Fibroblast of the aortic adventitia (primary cell): ENCODE measurements at regions not wholly inside any gene's neighbourhood (a gene's known extent, or its start where the extent isn't known, plus 50 kb on each side); places are given as distances from the start of the nearest gene placed in this dataset.

Experiments
- DNase-seq: peaks from one replicate; pipeline ENCODE4 v3.0.0-alpha.2; 2010; ENCODE audit warnings: low read depth
- H3K4me3 ChIP-seq: 2 replicates; pipeline ENCODE4 v1.5.1; 2011; ENCODE audit warnings: low read depth, mild to moderate bottlenecking, control low read depth, low read length, moderate library complexity
- TF ChIP-seq, protein P1 (sequence below): IDR thresholded peaks from 2 replicates; pipeline ENCODE4 v1.5.1; 2011; ENCODE audit warnings: mild to moderate bottlenecking, low read length, control low read depth, inconsistent platforms; ENCODE audit not compliant: insufficient read depth

DNA sequence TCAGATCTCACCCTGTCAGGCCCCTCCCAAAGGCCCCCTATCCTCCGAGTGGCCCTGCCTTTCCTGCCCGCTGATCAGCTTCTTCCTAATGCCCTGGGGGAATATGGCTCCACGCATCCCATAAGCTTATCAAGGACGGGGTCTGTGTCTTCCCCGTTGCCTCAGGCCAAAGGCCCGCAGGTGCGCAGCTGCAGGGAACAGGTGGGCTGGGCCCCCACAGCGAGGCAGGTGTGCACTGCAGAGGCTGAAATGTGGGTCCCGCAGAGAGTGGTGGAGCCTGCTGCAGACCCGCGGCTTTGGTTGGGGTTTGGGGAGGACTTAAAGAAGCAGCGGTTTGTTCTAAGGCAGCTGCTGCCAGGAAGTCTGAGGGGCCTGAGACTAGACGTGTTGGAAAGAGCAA, 220.8 kb upstream of the TCERG1L start:
- DNase-seq = no peak
- TF ChIP-seq, protein P1, sequence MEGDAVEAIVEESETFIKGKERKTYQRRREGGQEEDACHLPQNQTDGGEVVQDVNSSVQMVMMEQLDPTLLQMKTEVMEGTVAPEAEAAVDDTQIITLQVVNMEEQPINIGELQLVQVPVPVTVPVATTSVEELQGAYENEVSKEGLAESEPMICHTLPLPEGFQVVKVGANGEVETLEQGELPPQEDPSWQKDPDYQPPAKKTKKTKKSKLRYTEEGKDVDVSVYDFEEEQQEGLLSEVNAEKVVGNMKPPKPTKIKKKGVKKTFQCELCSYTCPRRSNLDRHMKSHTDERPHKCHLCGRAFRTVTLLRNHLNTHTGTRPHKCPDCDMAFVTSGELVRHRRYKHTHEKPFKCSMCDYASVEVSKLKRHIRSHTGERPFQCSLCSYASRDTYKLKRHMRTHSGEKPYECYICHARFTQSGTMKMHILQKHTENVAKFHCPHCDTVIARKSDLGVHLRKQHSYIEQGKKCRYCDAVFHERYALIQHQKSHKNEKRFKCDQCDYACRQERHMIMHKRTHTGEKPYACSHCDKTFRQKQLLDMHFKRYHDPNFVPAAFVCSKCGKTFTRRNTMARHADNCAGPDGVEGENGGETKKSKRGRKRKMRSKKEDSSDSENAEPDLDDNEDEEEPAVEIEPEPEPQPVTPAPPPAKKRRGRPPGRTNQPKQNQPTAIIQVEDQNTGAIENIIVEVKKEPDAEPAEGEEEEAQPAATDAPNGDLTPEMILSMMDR = no peak
- H3K4me3 ChIP-seq = no peak overlapping the region

DNA sequence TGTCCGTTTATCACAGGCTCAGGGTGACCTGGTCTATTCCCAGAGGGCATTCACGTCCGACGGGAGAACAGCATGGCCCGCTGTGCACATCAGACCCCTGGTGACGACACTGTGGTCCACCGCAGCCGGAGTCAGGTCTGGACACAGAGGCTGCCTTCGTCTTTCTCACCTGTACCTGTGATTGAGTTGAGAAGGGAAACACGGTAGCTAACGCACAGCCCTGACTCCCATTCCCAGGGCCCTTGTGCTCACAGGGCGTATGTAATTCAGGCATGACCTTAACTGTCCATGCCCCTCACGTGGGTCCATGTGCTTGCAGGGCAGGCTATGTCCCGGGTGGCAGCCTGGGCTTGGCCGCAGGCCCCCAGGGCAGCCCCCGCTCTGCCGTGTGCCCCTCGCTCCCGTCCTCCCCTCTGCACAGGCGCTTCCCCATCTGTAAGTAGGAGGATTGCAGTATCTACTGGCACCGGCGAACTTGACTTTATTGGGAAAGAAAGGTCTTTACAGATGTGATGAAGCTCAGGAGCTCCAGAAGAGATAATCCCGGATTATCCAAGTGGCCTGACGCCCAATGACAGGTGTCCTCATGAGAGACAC, 221.3 kb upstream of the TCERG1L start:
- TF ChIP-seq, protein P1 = no peak
- no peak for DNase-seq
- no peak overlapping the region for H3K4me3 ChIP-seq

DNA sequence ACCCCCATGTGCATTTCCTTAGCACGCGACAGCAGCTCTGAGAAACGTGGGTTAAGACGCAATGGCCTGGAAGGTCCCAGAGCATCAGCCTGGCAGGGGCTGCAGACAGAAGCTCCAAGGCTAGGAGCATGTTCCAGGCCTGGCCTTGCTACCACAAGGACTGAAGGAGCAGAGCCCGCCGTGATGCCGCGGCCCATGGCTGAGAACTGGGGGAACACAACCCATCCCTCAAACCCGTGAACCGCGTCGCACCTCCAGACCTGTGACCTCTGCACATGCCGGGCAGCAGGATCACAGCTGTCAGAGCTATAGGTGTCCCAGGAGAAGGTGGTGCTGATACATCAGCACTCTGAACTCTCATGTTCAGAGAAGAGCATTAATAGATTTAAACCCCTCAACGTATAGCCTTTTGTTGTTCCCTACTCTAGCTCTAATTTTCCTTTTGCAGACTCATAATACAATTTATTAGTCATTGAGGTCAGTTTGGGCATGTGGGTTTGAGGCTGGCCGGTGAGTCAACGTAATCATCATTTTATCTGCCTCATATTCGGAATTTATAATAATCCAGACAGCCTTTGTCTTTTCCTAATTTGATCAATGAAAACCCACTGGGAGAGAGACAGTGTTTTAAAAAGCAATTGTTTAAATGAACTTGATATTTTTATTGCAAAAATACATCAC, 222.5 kb upstream of the TCERG1L start:
- no peak for DNase-seq
- TF ChIP-seq, protein P1 = no peak
- H3K4me3 ChIP-seq = no peak overlapping the region

DNA sequence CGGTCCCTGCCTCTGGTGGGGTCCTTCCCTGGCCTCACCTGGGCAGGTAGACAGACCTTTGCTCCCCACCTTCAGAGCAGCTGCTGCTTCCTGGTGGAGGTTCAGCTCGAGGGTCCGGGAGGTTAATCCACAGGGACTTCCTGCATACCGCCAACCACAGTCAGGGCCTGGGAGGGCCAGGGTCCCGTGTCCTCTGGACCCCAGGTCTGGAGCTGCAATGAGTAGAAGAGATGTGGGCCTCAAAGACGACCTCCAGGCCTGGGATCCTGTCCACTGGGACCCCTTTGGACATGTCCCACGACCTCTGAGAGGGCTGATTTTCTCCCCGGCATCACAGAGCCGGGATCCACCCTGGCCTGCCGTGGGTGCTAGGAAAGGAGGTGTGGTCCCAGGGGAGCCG, 223.3 kb upstream of the TCERG1L start:
- DNase-seq = no peak
- no peak overlapping the region for H3K4me3 ChIP-seq
- TF ChIP-seq, protein P1 = no peak

DNA sequence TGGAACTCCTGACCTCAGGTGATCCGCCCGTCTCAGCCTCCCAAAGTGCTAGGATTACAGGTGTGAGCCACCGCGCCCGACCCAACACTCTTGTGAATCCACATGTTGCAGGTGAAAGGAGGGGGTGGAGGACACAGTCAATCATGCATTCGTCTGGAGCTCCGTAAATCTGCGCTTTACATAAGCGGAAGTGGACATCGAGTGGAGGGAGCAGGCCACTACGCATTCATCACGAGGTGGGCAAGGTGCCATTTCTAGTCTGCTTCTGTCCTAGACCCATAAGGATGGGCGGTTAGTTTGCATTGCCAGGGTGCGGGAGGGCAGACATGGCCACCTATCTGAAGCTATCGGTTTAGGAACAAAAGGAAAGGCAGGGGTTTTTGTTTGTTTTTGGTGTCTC, 225.2 kb upstream of the TCERG1L start:
- DNase-seq = no peak
- H3K4me3 ChIP-seq = no peak overlapping the region
- TF ChIP-seq, protein P1 = no peak

DNA sequence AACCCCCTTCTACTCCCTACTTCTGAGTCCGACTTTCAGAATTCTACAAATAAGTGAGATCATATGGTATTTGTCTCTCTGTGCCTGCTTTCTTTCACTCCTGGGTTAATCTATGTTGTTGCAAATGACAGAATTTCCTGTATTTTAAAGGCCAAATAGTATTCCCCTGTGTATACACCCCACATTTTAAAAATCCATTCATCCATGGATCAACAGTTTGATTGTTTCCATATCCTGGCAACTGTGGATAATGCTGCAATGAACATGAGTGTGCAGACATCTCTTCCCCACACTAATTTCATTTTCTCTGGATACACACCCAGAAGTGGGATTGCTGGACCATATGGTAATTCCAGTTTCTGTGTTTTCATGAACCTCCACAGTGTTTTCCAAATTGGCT, 225.8 kb upstream of the TCERG1L start:
- TF ChIP-seq, protein P1 = no peak
- H3K4me3 ChIP-seq = no peak overlapping the region
- DNase-seq = no peak
